ENCODE measurements at regions not wholly inside any gene's neighbourhood (a gene's known extent, or its start where the extent isn't known, plus 50 kb on each side); places are given as distances from the start of the nearest gene placed in this dataset.

DNA sequence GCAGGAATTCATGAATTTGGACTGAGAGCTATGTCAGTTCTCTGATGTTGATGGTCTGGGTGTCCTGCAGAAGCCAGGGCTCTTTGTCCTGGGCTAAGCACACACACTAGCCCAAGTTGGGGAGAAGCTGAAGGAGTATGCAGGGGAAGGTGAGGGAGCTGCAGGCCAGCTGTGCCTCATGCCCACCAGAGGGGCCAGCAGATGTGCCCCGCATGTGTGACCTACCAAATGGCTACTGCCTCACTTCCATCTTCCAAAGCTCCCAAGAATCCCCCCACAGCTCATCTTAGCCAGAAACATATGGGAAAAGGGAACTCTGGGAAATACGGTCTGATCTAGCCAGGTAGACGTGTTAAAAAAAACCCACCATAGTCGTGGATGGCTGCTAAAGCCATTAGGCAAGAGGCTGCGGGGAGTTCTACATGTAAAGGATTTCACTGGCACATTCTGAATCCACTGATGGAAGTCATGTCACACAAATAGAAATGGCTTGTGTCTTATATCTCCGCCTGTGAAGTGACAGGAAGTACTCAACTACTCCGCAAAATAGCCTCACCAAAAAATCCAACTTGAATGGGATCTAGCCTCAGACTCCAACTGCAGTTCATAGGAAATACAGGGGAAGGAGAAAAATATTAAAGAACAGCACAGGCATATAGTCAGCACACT lies 96.3 kb upstream of the CLMP start:
- TF ChIP-seq POLR2A (IDR thresholded peaks at IDR 0.05), result no peak
- TF ChIP-seq, protein P1, sequence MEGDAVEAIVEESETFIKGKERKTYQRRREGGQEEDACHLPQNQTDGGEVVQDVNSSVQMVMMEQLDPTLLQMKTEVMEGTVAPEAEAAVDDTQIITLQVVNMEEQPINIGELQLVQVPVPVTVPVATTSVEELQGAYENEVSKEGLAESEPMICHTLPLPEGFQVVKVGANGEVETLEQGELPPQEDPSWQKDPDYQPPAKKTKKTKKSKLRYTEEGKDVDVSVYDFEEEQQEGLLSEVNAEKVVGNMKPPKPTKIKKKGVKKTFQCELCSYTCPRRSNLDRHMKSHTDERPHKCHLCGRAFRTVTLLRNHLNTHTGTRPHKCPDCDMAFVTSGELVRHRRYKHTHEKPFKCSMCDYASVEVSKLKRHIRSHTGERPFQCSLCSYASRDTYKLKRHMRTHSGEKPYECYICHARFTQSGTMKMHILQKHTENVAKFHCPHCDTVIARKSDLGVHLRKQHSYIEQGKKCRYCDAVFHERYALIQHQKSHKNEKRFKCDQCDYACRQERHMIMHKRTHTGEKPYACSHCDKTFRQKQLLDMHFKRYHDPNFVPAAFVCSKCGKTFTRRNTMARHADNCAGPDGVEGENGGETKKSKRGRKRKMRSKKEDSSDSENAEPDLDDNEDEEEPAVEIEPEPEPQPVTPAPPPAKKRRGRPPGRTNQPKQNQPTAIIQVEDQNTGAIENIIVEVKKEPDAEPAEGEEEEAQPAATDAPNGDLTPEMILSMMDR (IDR thresholded peaks at IDR 0.05), result no peak
- TF ChIP-seq POLR2AphosphoS5 (IDR thresholded peaks at IDR 0.05; ENCODE audit: insufficient read depth in 1 of 2, low read depth in 1 of 2), result no peak
